Smooth muscle cell (in vitro differentiated cells): ENCODE measurements at regions not wholly inside any gene's neighbourhood (a gene's known extent, or its start where the extent isn't known, plus 50 kb on each side); places are given as distances from the start of the nearest gene placed in this dataset.
A peak's percentile ranks its signal among the peaks of the same experiment; 100 is the strongest.

ENCODE experiments used
- DNase-seq: peaks from one replicate; lab custom pipeline; 2025; ENCODE audit not compliant: unreplicated experiment; lab: John Stamatoyannopoulos, UW
- H2AFZ ChIP-seq: fragments of 200-600 bp; sonication (generic); 2 replicates; pipeline ENCODE4 v1.6.0; 2016; ENCODE audit warnings: antibody characterized with exemption, low read depth, mild to moderate bottlenecking
- H3F3A ChIP-seq: fragments of 200-600 bp; sonication (generic); 2 replicates; pipeline ENCODE4 v1.6.0; 2017; ENCODE audit warnings: antibody characterized with exemption, low read depth
- H3K27ac ChIP-seq: fragments of 200-600 bp; sonication (generic); 2 replicates; pipeline ENCODE4 v1.5.1; 2016; ENCODE audit warnings: low read depth, mild to moderate bottlenecking
- H3K27me3 ChIP-seq: fragments of 200-600 bp; sonication (generic); 2 replicates; pipeline ENCODE4 v1.6.1; 2016; ENCODE audit warnings: low read depth, mild to moderate bottlenecking
- H3K36me3 ChIP-seq: fragments of 200-600 bp; sonication (generic); 2 replicates; pipeline ENCODE4 v1.5.1; 2016; ENCODE audit warnings: low read depth
- H3K4me1 ChIP-seq: fragments of 200-600 bp; sonication (generic); 2 replicates; pipeline ENCODE4 v1.5.1; 2016; ENCODE audit warnings: low read depth
- H3K4me2 ChIP-seq: fragments of 200-600 bp; sonication (generic); 2 replicates; pipeline ENCODE4 v1.6.0; 2016; ENCODE audit warnings: mild to moderate bottlenecking
- H3K4me3 ChIP-seq: fragments of 200-600 bp; sonication (generic); 2 replicates; pipeline ENCODE4 v1.5.1; 2016; ENCODE audit warnings: mild to moderate bottlenecking
- H3K79me2 ChIP-seq: fragments of 200-600 bp; sonication (generic); 2 replicates; pipeline ENCODE4 v1.6.0; 2016; ENCODE audit warnings: low read depth, mild to moderate bottlenecking
- H3K9ac ChIP-seq: fragments of 200-600 bp; sonication (generic); 2 replicates; pipeline ENCODE4 v1.6.0; 2016; ENCODE audit warnings: low read depth
- H3K9me3 ChIP-seq: fragments of 200-600 bp; sonication (generic); replicated peaks from 2 replicates; pipeline ENCODE4 v1.5.1; 2016; ENCODE audit warnings: low read depth
- H4K20me1 ChIP-seq: fragments of 200-600 bp; sonication (generic); 2 replicates; pipeline ENCODE4 v1.6.0; 2016; ENCODE audit warnings: low read depth
- WGBS: methylation state at CpG from one replicate; pipeline ENCODE4 v1.1.7; 2016; ENCODE audit warnings: low lambda C conversion rate; 5-methylcytosine and 5-hydroxymethylcytosine counted together
- TF ChIP-seq, protein P1 (sequence below): fragments of 200-600 bp; sonication (generic); IDR thresholded peaks from 2 replicates; pipeline ENCODE4 v1.5.1; 2017; ENCODE audit warnings: borderline replicate concordance, mild to moderate bottlenecking, antibody characterized with exemption; ENCODE audit not compliant: insufficient read depth, poor library complexity, severe bottlenecking

DNA sequence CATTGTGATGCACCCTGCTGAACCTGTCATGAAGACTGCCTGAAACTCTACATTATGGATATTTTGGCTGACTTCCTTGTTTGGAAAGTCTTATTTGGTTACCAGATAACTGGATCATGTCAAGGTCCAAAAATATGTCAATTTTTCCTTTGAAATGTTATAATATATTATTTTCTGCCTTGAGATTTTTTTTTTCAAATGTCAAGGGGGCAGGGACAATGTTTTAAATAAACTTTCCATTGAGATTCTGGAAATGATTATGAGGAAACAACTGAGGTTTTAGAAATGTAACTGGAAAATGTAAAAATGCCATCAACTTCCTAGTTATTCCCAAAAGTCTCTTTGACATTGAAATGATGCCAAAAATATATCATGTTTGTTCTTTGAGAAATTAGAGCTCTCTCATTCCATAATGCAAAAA lies 117.0 kb downstream of the RFC3 start:
- H3K79me2 ChIP-seq, result no peaks in the 10 kb centered on the region
- H3K36me3 ChIP-seq, result no peaks in the 10 kb centered on the region
- H3F3A ChIP-seq, result no peaks in the 10 kb centered on the region
- H3K9me3 ChIP-seq, result no peaks in the 10 kb centered on the region
- H3K4me1 ChIP-seq, result no peaks in the 10 kb centered on the region
- H2AFZ ChIP-seq, result no peak overlapping the region
- no peak overlapping the region for H3K4me2 ChIP-seq
- TF ChIP-seq, protein P1, sequence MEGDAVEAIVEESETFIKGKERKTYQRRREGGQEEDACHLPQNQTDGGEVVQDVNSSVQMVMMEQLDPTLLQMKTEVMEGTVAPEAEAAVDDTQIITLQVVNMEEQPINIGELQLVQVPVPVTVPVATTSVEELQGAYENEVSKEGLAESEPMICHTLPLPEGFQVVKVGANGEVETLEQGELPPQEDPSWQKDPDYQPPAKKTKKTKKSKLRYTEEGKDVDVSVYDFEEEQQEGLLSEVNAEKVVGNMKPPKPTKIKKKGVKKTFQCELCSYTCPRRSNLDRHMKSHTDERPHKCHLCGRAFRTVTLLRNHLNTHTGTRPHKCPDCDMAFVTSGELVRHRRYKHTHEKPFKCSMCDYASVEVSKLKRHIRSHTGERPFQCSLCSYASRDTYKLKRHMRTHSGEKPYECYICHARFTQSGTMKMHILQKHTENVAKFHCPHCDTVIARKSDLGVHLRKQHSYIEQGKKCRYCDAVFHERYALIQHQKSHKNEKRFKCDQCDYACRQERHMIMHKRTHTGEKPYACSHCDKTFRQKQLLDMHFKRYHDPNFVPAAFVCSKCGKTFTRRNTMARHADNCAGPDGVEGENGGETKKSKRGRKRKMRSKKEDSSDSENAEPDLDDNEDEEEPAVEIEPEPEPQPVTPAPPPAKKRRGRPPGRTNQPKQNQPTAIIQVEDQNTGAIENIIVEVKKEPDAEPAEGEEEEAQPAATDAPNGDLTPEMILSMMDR, result no peak
- DNase-seq, result no peak
- H3K27ac ChIP-seq, result no peak overlapping the region
- H3K27me3 ChIP-seq, result no peaks in the 10 kb centered on the region
- H3K9ac ChIP-seq, result no peak overlapping the region
- H4K20me1 ChIP-seq, result no peaks in the 10 kb centered on the region
- H3K4me3 ChIP-seq, result no peak overlapping the region

DNA sequence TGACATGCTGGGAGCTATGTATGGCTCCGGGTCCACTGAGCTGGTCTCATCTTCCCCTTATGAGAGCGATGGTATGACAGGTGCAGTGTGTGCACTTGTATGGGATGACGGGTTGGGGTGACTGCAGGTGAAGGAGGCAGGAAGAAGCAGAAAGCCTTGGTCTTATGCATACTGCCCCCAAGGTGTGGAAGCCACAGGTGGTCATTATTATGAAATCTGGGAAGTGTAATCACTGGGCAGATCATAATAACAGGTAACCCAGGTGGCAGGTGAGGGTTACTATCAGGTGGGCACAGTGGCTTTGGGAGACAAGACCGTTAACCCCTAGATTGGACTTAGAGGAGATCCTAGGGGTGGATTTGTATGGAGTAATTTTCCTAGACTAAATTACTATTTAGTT lies 118.0 kb downstream of the RFC3 start:
- DNase-seq, result no peak
- H3K36me3 ChIP-seq, result no peaks in the 10 kb centered on the region
- peaks cover 4% of the 10 kb centered on the region for H3K4me1 ChIP-seq
- H3K4me3 ChIP-seq, result no peak overlapping the region
- 96% methylated on average over 4 of the region's 4 CpGs for WGBS
- H3K27ac ChIP-seq, result no peak overlapping the region
- no peaks in the 10 kb centered on the region for H3K9me3 ChIP-seq
- no peak overlapping the region for H2AFZ ChIP-seq
- no peaks in the 10 kb centered on the region for H4K20me1 ChIP-seq
- H3F3A ChIP-seq, result no peaks in the 10 kb centered on the region
- TF ChIP-seq, protein P1, result no peak
- no peaks in the 10 kb centered on the region for H3K27me3 ChIP-seq
- H3K4me2 ChIP-seq, result no peak overlapping the region
- H3K79me2 ChIP-seq, result no peaks in the 10 kb centered on the region
- H3K9ac ChIP-seq, result no peak overlapping the region

DNA sequence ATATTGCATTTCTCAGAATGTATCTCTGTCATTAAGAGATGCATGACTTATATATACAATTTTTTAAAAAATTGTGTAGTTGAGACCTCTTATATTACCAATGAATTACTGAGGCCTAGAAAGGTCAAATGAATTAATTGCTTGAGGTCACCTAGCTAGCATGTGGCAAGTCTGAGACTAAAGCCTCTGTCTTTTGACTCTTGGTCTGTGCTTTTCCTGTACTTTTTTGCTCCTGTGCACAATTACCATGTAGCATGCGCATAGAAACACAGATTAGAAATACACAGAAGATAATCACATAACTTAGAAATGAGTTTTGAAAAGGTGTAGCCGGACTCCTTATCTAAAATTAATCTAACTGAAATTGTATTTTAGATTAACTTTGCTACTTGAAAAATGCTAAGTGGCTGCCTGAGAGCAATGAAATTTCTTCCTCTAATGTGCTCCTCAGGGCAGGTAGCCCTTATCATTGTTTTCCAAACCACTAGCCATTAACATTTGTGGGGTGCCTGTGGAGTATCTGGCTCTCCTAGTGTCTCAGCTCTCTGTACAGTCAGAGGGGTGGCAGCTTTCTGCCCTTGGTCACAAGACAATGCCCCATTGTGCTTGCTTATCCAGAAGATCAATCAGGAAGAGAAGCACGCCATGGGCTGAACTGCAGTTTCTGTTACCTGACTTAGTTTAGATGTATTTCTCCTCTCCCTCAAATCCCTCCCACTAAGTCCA lies 119.6 kb downstream of the RFC3 start:
- Histone ChIP-seq H3K4me2 (no peak overlapping the region), H3K9ac (peak overlapping the region; percentile 30), H3K79me2 (no peaks in the 10 kb centered on the region), H2AFZ (no peak overlapping the region), H4K20me1 (no peaks in the 10 kb centered on the region), H3K4me3 (no peak overlapping the region), H3K4me1 (peaks cover 11% of the 10 kb centered on the region), H3K36me3 (no peaks in the 10 kb centered on the region), H3F3A (no peaks in the 10 kb centered on the region), H3K27me3 (no peaks in the 10 kb centered on the region), H3K27ac (peak overlapping the region; percentile 71), H3K9me3 (no peaks in the 10 kb centered on the region)
- whole genome bisulfite sequencing, result 79% methylated on average over 3 of the region's 3 CpGs
- DNase-seq, result no peak
- TF ChIP-seq, protein P1, result no peak

- Histone ChIP-seq H3K4me3 (no peak overlapping the region), H3K27ac (peak overlapping the region; percentile 78), H3K36me3 (no peaks in the 10 kb centered on the region), H3K9me3 (no peaks in the 10 kb centered on the region), H3K9ac (no peak overlapping the region), H3K4me2 (no peak overlapping the region), H4K20me1 (no peaks in the 10 kb centered on the region), H3K4me1 (peaks cover 11% of the 10 kb centered on the region), H3K79me2 (no peaks in the 10 kb centered on the region), H3F3A (no peaks in the 10 kb centered on the region), H2AFZ (peak overlapping the region; percentile 67), H3K27me3 (no peaks in the 10 kb centered on the region)
- WGBS, result 95% methylated on average over 1 of the region's 1 CpG
- DNase-seq, result no peak
- TF ChIP-seq, protein P1, result no peak
Measured at GRCh38 chr13:33940256-33940655, 122.3 kb downstream of the RFC3 start.
